SK-N-SH (cell line): ENCODE measurements at regions not wholly inside any gene's neighbourhood (a gene's known extent, or its start where the extent isn't known, plus 50 kb on each side); places are given as distances from the start of the nearest gene placed in this dataset.
A peak's percentile ranks its signal among the peaks of the same experiment; 100 is the strongest.

ENCODE experiments used
- CTCF ChIP-seq: fragments of 200-600 bp; sonication (generic); IDR thresholded peaks from 2 replicates; pipeline ENCODE4 v1.6.1; 2017; ENCODE audit warnings: antibody characterized with exemption, mild to moderate bottlenecking, moderate library complexity
- ELF1 ChIP-seq: IDR thresholded peaks from 2 replicates; pipeline ENCODE4 v1.4.0; 2012
- EP300 ChIP-seq, 2 experiments: IDR thresholded peaks; 2 replicates each; pipeline versions ENCODE4 v1.4.0 to v1.6.1; 2012; ENCODE audit warnings: borderline replicate concordance in 1 of 2, low read depth in 1 of 2, low read length in 1 of 2
- EZH2phosphoT487 ChIP-seq: fragments of 200-600 bp; sonication (generic); IDR thresholded peaks from 2 replicates; pipeline ENCODE4 v1.6.1; 2017; ENCODE audit warnings: low read depth, mixed run types, mild to moderate bottlenecking, antibody characterized with exemption, moderate library complexity, borderline replicate concordance
- FOXJ3 ChIP-seq: sonication (generic); formaldehyde crosslinking; IDR thresholded peaks from 2 replicates; pipeline ENCODE4 v1.5.1; 2020; ENCODE audit warnings: mild to moderate bottlenecking, missing genetic modification reagents
- FOXM1 ChIP-seq: IDR thresholded peaks from 2 replicates; pipeline ENCODE4 v1.4.0; 2012; ENCODE audit warnings: low read depth, mild to moderate bottlenecking
- GATA2 ChIP-seq: sonication (generic); formaldehyde crosslinking; IDR thresholded peaks from 2 replicates; pipeline ENCODE4 v1.5.0; 2020; ENCODE audit warnings: mild to moderate bottlenecking, missing genetic modification reagents
- PBX3 ChIP-seq: IDR thresholded peaks from 2 replicates; pipeline ENCODE4; 2012
- REST ChIP-seq: IDR thresholded peaks from 2 replicates; pipeline ENCODE4 v1.6.1; 2012; ENCODE audit warnings: mild to moderate bottlenecking, low read depth, low read length, moderate library complexity
- SIN3A ChIP-seq: IDR thresholded peaks from 2 replicates; pipeline ENCODE4 v1.6.1; 2012; ENCODE audit warnings: low read depth, mild to moderate bottlenecking, low read length, moderate library complexity, borderline replicate concordance
- TAF1 ChIP-seq: IDR thresholded peaks from 2 replicates; pipeline ENCODE4 v1.6.1; 2012; ENCODE audit warnings: low read depth, mild to moderate bottlenecking, low read length, moderate library complexity, borderline replicate concordance
- USF1 ChIP-seq: IDR thresholded peaks from 2 replicates; pipeline ENCODE4 v1.4.0; 2012; ENCODE audit warnings: low read depth, borderline replicate concordance
- USF2 ChIP-seq: fragments of 150-350 bp; IDR thresholded peaks from 2 replicates; pipeline ENCODE4 v1.6.1; 2017; ENCODE audit warnings: antibody characterized with exemption, low read length, low read depth, borderline replicate concordance

- no peak for TF ChIP-seq CTCF
- no peak for TF ChIP-seq GATA2 (CRISPR knock-in tag)
- no peak for TF ChIP-seq FOXM1
- peak; percentile 14; the same call in 1 of the 2 replicates for TF ChIP-seq REST
- TF ChIP-seq USF2: no peak
- TF ChIP-seq ELF1: peak; percentile 54; the same call in 1 of the 2 replicates
- peak; percentile 45; the same call in 1 of the 2 replicates for TF ChIP-seq SIN3A
- peak; percentile 34 for TF ChIP-seq TAF1
- TF ChIP-seq PBX3: peak; percentile 62; the same call in 1 of the 2 replicates
- TF ChIP-seq EZH2phosphoT487: no peak
- TF ChIP-seq USF1: no peak
- peak in 1 of 2 experiments; percentile 94; a peak in 2 of 4 replicates for TF ChIP-seq EP300 (IDR thresholded peaks at IDR 0.05; ENCODE audit: borderline replicate concordance in 1 of 2, low read depth in 1 of 2, low read length in 1 of 2)
- no peak for TF ChIP-seq FOXJ3
Measured at GRCh38 chr7:131109759-131110296, 217.8 kb upstream of the MKLN1 start (continued).
